GM11168 (cell line): ENCODE measurements at regions not wholly inside any gene's neighbourhood (a gene's known extent, or its start where the extent isn't known, plus 50 kb on each side); places are given as distances from the start of the nearest gene placed in this dataset.
"Not testable (repeated sequence)": the region's sequence is repeated elsewhere in the genome, so short reads cannot be mapped to it uniquely, and the experiment has no call there.

ENCODE experiments used
- in situ Hi-C: fragments of 300-500 bp; cut with MboI; formaldehyde crosslinking; loops from one replicate; pipeline ENCODE4 v1.12.0; 2022; ENCODE audit warnings: low sequenced_read_pairs; ENCODE audit not compliant: unreplicated experiment

DNA sequence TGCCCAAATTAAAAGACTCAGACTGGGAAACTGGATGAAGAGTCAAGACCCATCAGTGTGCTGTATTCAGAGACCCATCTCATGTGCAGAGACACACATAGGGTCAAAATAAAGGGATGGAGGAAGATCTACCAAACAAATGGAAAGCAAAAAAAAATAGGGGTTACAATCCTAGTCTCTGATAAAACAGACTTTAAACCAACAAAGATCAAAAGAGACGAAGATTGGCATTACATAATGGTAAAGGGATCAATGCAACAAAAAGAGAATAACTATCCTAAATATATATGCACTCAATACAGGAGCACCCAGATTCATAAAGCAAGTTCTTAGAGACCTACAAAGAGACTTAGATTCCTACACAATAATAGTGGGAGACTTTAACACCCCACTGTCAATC is 813.0 kb downstream of the SLC6A15 start:
- in situ Hi-C loops: not testable (repeated sequence)

DNA sequence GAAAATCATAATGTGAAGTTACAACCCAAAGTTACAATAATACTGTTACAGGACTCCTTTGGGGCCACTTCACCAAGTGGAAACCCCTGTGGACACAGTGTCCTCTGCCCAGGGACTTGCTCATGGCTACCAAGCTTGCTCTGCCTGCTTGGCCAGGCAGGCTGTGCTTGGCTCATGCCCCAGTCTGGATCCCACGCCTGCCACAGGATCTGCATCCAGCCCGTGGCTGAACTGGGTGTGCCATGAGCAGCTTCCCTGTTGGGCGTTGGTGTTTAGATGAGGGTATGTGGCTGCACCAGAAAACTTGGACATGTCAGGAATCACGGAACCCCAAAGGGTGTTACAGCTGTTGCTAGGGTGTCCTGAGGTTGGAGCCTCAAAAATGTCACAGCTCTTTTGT is 820.9 kb downstream of the SLC6A15 start:
- in situ Hi-C loops: no loop called here

DNA sequence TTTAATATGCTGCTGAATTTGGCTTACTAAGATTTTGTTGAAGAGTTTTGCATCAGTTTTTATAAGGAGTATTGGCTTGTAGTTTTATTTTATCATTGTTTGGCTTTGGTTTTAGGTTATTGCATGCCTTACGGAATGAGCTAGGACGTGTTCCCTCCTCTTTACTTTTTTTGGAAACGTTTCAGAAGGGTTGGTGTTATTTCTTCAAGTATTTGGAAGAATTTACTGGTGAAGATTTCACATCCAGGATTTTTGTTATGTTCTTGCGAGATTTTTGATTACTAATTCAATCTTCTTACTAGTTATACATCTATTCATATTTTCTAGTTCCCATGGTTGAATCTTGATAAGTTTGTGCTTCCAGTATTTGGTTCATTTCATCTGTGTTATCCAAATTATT is 823.2 kb downstream of the SLC6A15 start:
- in situ Hi-C loops: no loop called here

DNA sequence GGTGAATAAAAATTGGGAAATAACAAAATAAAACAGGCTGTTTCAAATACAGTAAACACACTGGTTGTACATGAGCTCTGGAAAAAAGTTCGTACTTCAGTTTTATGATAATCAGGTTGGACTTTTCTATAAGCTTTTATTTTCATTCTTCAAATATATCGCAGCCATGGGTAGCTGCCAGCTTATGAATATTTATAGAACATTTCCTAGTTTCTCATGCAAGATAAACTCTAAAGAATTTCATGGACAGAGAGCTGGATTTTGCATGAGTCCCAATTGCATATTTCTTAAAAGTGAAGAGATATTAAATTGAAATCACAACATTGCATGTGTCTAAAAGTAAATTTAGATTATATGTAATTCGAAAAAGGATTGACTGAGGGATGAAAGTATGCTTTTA is 827.6 kb downstream of the SLC6A15 start:
- in situ Hi-C loops: no loop called here

DNA sequence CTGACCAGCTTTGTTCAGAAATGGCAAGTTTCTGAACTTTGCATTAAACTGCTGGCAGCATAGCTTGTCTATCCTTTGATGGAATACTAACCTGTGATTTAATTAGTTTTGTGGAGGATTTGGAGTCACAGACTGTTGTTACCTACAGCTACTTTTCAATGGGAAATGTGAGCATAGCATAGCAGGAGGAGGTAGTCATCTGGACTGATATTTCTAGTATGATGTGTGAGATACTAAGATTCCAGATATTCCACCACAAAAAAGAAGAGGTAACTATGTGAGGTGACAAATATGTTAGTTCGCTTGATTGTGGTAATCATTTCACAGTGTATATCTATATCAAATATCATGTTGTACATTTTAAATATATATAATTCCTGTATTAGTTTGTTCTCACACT is 833.0 kb downstream of the SLC6A15 start:
- in situ Hi-C loops: no loop called here

DNA sequence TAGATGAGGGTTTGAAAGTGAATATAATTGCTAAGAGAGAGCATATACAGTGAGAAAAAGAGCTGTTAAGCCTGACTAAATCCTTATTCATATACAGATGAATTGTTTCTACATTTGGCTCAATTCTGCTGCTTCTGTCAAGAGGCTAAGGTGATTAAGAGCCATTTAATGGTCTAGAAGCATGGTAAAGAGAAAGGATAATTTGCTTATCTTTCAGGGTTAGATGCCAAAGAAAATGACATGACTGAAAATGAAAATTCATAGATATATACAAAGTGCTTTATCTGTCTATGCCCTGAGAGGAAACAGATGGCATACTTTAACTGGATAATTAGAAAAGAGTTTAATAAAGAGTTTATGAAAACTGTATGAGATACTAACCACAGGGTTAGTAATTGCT is 834.9 kb downstream of the SLC6A15 start:
- in situ Hi-C loops: no loop called here

DNA sequence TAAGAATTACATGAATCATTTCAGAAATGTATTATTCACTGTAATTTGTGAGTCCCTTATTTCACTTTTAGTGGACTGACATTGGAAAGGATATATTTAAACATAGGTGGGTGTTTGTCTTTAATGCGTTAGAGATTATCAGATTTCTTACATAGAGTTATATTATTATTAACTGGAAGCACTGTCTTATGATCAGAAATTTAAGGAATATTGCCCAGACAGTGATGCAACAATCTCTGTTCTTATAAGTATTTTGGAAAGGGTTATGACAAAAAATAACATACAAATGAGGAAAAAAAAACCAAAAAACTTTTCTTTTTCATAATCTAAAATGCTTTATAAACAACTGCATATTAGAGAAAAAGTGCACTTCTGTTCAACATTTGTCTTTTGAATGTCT is 836.6 kb downstream of the SLC6A15 start:
- in situ Hi-C loops: no loop called here

DNA sequence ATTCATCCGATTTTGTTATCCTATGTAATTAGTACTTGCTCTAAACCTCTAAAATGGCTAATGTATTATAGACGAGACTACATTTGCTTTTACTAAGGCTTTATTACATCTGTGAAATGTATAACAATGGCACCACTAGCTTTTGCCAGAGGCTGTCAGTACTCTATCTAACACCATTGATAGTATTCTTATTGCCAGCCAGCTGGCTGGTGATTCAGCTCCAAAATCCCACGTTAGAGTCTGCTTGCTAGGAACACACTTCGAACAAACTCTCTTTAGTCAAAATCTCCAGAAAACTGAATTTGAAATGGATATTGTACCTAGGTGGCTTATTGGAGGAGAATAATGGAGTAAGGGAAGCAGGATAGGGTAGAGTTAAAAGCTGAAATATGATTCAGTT is 839.2 kb downstream of the SLC6A15 start:
- in situ Hi-C loops: no loop called here

DNA sequence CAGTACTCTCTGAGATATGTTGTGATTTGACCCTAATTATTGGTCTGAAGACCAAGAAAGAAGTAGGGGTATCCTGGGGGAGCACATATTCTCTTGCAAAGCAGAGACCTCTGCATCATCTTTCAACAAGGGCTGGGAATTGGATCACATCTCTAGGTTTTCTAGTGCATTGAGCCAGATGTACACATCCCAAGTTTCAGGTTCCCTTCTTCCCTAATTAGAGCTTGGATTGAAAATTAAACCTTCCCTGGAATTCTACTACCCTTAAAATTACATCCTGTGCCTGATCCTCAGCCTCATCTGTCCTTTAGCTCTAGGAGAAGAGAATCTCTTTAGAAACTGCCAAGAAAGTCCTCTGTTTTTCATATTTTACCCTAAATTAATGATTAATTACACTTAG is 839.6 kb downstream of the SLC6A15 start:
- in situ Hi-C loops: no loop called here

DNA sequence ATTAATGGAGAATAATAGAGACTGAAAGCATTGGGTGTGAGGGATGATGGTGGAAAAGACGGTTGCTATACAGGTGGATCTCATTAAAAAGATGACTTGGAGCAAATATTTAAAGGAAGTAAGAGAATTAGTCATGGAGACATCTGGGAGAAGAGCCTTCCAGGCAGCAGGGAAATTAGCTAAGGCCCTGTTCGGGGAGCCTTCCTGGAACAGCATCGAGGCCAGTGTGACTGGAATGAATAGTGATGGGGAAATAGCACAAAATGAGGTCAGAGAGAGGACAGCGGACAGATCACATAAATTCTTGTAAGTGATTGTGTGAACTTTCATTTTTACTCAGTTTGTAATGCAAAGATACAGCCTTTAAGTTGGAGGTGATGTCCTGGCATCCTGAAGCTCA is 842.3 kb downstream of the SLC6A15 start:
- in situ Hi-C loops: no loop called here

DNA sequence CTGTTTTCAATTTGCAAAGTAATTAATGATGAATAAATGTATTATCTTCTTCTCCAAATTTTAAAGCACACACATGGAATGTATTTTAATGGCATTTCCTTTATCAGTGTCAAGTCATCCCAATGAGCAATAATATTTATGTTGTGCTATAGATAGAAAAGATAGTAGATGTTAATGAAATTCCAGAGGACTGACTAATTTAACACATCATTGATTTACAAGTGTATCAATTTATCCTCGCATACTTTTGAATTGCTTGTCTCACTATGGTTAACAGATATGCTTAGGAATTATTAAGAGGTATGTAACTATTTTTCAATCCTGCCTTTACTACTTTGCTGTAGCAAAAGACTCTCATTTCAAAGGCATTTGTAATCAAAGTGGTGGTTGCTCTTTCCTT is 842.9 kb downstream of the SLC6A15 start:
- in situ Hi-C loops: no loop called here

DNA sequence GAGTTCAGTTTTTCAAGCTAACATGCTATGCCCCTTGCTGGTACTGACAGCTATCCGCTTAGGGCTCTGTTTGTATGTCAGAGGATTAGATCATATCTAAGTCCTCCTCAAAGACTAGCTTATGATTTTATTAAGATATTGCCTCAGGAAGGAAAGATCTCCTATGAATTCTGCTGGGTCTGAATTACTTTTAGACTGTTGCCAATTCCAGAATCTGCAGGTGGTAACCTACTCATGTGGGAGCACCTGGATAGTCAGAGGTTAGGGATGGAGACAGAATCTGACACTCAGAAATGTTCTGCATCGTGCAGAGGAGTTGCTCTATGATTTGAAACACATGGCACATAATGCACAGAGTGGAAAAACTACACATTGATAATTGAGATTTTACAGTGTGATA is 843.4 kb downstream of the SLC6A15 start:
- in situ Hi-C loops: no loop called here

DNA sequence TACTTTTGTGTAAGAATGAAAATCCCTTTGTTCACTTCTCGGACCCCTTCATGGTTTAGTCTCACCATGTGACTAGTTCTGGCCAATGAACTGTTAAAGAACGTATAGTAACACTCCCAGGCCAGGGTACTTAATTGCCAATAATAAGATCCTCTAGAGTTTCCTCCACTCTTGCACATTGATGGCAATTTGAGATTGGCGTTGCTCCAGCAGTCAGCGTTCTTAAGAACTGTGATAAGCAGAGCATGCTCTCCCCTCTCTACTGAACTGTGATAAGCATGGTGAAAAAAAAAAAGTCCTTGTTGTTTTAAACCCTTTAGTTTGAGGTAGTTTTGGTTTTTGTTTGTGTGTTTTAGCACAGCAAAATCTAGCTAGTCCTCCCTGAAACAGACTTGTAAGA is 854.5 kb downstream of the SLC6A15 start:
- in situ Hi-C loops: no loop called here

DNA sequence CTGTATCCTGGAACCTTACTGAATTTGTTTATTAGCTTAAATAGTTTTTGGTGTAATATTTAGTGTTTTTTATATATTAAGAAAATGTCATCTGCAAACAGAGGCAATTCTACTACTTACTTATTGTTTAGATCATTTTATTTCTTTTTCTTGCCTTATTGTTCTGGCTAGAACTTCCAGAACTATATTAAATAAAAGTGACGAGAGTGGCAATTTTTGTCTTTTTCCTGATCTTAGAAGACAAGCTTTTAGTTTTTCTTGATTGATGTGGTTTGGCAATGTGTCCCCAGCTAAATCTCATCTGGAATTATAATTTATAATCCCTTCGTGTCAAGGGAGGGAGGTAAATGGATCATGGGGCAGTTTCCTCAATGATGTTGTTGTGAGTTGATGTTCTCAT is 857.8 kb downstream of the SLC6A15 start:
- in situ Hi-C loops: no loop called here

DNA sequence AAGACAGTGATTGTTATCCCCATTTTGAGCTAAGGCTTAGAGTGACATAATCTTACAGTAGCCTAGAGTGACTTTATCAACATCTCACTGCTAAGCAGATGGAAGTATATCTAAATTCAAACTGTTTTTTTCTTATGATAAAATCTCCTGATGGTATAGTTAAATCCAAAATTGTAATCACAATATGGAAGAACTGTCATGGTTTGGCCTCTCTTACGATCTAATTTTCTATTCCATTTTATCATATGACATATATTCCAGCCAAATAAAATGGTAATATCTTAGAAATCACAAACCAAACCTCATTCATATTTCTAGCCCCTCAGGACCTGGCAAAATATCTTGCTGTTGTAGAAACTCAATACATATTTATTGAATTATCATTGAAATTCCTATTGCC is 864.7 kb downstream of the SLC6A15 start:
- in situ Hi-C loops: no loop called here

DNA sequence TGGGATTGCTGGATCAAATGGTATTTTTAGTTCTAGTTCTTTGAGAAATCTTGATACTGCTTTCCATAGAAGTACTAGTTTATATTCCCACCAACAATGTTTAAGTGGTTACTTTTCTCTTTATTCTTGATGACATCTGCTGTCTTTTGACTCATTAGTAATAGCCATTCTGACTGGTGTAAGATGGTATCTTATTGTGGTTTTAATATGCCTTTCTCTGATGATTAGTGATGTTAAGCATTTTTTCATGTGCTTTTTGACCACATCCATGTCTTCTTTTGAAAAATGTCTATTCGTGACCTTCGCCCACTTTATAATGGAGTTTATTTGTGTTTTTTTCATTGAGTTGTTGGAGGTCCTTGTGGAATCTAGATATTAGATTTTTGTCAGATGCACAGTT is 865.7 kb downstream of the SLC6A15 start:
- in situ Hi-C loops: no loop called here

DNA sequence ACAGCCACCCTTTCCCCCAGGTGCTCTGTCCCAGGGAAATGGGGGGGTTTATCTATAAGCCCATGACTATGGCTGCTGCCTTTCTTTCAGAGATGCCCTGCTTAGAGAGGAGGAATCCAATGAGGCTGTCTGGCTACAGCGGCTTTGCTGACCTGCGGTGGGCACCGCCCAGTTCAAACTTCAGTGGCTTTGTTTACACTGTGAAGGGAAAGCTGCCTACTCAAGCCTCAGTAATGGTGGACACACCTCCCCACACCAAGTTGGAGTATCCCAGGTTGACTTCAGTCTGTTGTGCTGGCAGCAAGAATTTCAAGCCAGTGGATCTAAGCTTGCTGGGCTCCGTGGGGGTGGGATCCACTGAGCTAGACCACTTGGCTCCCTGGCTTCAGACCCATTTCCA is 869.2 kb downstream of the SLC6A15 start:
- in situ Hi-C loops: no loop called here

DNA sequence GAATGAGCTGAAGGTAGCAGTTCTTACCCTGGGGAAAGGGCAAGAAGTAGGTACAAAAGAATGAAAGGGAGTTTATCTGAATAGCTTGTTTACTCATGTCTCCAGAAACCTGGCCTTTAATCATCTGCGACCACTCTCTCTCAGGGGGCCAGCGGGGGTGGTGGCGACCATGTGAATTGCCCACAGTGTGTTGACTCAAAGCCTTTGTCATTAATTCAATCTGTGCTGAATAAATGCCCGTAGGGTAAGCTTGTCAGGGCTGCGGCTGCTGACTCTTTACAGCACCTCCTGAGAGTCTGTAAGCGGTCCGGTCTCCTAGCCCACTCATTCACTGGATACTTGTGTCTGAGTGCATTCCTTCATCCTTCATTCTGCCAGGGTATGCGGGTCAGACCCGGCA is 874.4 kb downstream of the SLC6A15 start:
- in situ Hi-C loops: no loop called here

DNA sequence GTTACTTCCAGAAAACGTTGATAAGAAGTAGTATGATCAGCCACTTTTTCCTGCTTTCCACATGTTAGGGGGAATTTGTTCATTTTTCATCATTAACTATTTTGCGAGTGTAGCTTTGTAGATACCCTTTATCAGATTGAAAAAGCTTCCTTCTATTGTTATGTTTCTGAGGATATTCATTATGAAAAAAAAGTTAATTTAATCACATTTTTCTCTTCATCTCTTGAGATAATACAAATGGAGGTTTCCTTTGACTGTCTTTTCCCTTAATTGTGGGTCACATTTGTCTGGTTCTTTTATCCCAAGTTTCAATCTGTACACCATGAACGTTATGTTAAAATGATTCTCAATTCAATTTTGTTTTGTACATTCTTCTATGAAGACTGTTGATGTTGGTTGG is 875.7 kb downstream of the SLC6A15 start:
- in situ Hi-C loops: no loop called here

DNA sequence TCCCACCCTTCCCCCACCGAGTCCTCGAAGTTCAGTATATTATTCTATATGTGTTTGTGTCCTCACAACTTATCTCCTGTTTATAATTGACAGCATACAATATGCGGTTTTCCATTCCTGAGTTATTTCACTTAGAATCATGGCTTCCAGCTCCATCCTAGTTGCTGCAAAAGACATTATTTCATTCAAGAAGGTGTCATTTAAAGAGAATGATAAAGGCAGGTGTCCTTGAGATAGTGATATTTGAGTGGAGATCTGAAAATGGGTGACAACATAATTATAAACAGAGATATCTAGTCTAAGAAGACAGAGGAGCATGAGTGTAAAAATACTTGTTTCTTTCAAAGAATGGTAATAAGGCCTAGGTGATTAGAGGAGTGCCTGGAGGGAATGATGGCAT is 876.8 kb downstream of the SLC6A15 start:
- in situ Hi-C loops: no loop called here

DNA sequence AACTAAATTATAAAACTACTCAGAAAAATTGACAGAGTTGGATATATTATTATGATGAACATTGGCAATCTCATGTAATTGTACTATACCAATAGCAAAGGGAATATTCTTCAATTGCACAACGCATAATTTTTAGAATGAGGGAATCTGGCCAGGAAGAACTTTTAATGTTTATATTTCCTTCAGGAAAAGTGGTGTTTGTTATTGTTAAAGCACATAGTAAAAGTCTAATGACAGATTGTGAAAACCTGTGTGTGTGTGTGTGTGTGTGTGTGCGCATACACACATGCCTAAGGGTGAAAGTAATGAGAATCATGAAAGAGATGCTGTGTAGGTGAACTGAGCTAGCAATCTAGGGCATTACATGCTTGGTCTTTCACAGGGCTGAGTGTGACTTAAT is 877.7 kb downstream of the SLC6A15 start:
- in situ Hi-C loops: no loop called here

DNA sequence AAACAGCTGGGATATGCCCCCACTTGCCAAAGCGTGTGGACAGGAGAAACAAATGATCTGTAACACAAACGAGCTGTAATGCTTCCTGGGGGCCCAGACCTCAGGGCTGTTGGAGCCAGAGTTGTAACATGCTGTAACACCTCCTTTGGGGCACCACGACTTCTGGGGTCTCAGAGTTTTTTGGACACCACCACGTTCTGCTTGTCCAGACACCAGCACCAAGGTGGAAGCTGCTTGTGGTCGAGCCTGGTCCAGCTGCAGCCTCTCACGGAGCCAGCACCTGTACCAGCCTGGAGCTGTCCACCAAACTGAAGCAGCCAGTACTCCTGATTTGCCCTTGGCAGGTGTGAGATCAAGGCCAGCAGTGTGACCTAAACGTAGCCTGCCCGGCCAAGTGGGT is 879.4 kb downstream of the SLC6A15 start:
- in situ Hi-C loops: no loop called here

DNA sequence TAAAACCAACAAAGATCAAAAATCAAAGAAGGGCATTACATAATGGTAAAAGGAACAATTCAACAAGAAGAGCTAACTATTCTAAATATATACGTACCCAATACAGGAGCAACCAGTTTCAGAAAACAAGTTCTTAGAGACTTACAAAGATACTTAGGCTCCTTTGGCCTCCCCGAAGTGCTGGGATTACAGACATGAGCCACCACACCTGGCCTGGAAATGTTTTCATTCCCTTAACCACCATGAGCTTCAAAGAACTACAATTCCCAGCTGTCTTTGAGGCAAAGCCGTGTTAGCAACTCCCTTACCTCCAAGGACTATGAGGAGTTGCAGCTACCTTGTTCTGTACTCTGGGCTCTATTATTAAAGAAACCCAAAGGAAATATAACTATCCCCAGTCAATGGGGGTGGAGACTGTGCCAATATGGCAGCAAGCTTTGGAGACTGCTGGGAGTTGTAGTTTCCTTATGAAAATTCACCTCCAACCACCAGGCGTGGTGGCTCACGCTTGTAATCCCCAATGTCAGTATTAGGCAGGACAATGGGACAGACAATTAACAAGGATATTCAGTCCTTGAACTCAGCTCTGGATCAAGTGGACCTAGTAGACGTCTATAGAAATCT is 893.9 kb downstream of the SLC6A15 start:
- in situ Hi-C loops: not testable (repeated sequence)
